IMR-90 (cell line): ENCODE measurements at regions not wholly inside any gene's neighbourhood (a gene's known extent, or its start where the extent isn't known, plus 50 kb on each side); places are given as distances from the start of the nearest gene placed in this dataset.

Experiments
- ATAC-seq: fragments of 200-7000 bp; cut with Tn5 transposase; 2 replicates; pipeline ENCODE4 v1.9.1; 2020; ENCODE audit warnings: low read depth, mild to moderate bottlenecking, moderate library complexity
- BruUV-seq: library from RNA; stranded (reverse); fragments of 400-500 nt; replicated peaks from 2 replicates; lab custom pipeline; 2021; lab: Mats Ljungman, UMichigan
- CTCF ChIA-PET: fragments of 300-600 bp; formaldehyde crosslinking; extraction: SDS; loops from one replicate; lab custom pipeline; 2021; ENCODE audit warnings: antibody characterized with exemption; lab: Yijun Ruan, JAX
- POLR2A ChIA-PET: fragments of 300-600 bp; sonication (Branson Sonifier 250); formaldehyde crosslinking; loops from one replicate; lab custom pipeline; 2022; ENCODE audit warnings: antibody characterized with exemption; ENCODE audit not compliant: unreplicated experiment; lab: Charles Lee
- DNase-seq: peaks from one replicate; pipeline ENCODE4 v3.0.0; 2013
- H2AFZ ChIP-seq: replicated peaks from 2 replicates; pipeline ENCODE3; 2013; ENCODE audit warnings: low read length, mild to moderate bottlenecking; ENCODE audit not compliant: poor library complexity
- H2AK5ac ChIP-seq: 2 replicates; pipeline ENCODE4 v1.6.1; 2013; ENCODE audit warnings: low read depth, low read length, inconsistent platforms
- H2AK9ac ChIP-seq: replicated peaks from 2 replicates; pipeline ENCODE3; 2013; ENCODE audit warnings: mild to moderate bottlenecking, low read depth, low read length, moderate library complexity; ENCODE audit not compliant: poor library complexity
- H2BK120ac ChIP-seq: 2 replicates; pipeline ENCODE4 v1.6.1; 2013; ENCODE audit warnings: low read depth, low read length, inconsistent platforms
- H2BK15ac ChIP-seq: 3 replicates; pipeline ENCODE4 v1.6.1; 2013; ENCODE audit warnings: low read depth, low read length, inconsistent platforms
- H2BK20ac ChIP-seq: 2 replicates; pipeline ENCODE4 v1.6.1; 2013; ENCODE audit warnings: low read depth, mild to moderate bottlenecking, inconsistent platforms, low read length, moderate library complexity
- H2BK5ac ChIP-seq: 2 replicates; pipeline ENCODE4 v1.6.1; 2013; ENCODE audit warnings: mild to moderate bottlenecking, low read depth, low read length, inconsistent platforms; ENCODE audit not compliant: poor library complexity, severe bottlenecking
- H3K14ac ChIP-seq: replicated peaks from 2 replicates; pipeline ENCODE4 v1.6.1; 2013; ENCODE audit warnings: low read depth, low read length, inconsistent platforms
- H3K18ac ChIP-seq: 2 replicates; pipeline ENCODE4 v1.6.1; 2013; ENCODE audit warnings: low read depth, low read length, control low read depth
- H3K23ac ChIP-seq: 2 replicates; pipeline ENCODE4 v1.6.1; 2013; ENCODE audit warnings: low read depth, low read length, inconsistent platforms
- H3K27ac ChIP-seq: 2 replicates; pipeline ENCODE4 v1.5.1; 2013; ENCODE audit warnings: mild to moderate bottlenecking, control low read depth, low read length; ENCODE audit not compliant: insufficient read depth
- H3K27me3 ChIP-seq: 2 replicates; pipeline ENCODE4 v1.6.1; 2013; ENCODE audit warnings: low read length; ENCODE audit not compliant: control insufficient read depth, insufficient read depth
- H3K36me3 ChIP-seq: 2 replicates; pipeline ENCODE4 v1.6.1; 2013; ENCODE audit warnings: low read length, mixed read lengths; ENCODE audit not compliant: control insufficient read depth, insufficient read depth
- H3K4ac ChIP-seq: 2 replicates; pipeline ENCODE4 v1.6.1; 2013; ENCODE audit warnings: low read depth, low read length, inconsistent platforms
- H3K4me1 ChIP-seq: 2 replicates; pipeline ENCODE4 v1.6.1; 2013; ENCODE audit warnings: low read length, mixed read lengths; ENCODE audit not compliant: control insufficient read depth, insufficient read depth
- H3K4me2 ChIP-seq: 2 replicates; pipeline ENCODE4 v1.6.1; 2013; ENCODE audit warnings: low read depth, mild to moderate bottlenecking, control low read depth, low read length, moderate library complexity
- H3K4me3 ChIP-seq: 2 replicates; pipeline ENCODE4 v1.5.1; 2013; ENCODE audit warnings: low read depth, mild to moderate bottlenecking, control low read depth, low read length, moderate library complexity; ENCODE audit not compliant: insufficient read depth
- H3K56ac ChIP-seq: 2 replicates; pipeline ENCODE4 v1.6.1; 2013; ENCODE audit warnings: low read length, inconsistent platforms; ENCODE audit not compliant: insufficient read depth; ENCODE audit errors: extremely low read depth
- H3K79me1 ChIP-seq, 2 experiments: 2 replicates each; pipeline ENCODE4 v1.6.1; 2013; ENCODE audit warnings: low read length in 2 of 2, inconsistent platforms in 1 of 2, low read depth in 1 of 2
- H3K9ac ChIP-seq: 2 replicates; pipeline ENCODE4 v1.6.1; 2013; ENCODE audit warnings: low read depth, low read length, control low read depth
- H3K9me1 ChIP-seq: 2 replicates; pipeline ENCODE4 v1.6.1; 2013; ENCODE audit warnings: low read length, inconsistent platforms; ENCODE audit not compliant: insufficient read depth
- H3K9me3 ChIP-seq: 2 replicates; pipeline ENCODE4 v1.6.1; 2013; ENCODE audit warnings: low read length; ENCODE audit not compliant: control insufficient read depth, insufficient read depth
- H4K20me1 ChIP-seq: 2 replicates; pipeline ENCODE4 v1.6.1; 2013; ENCODE audit warnings: low read length, inconsistent platforms; ENCODE audit not compliant: insufficient read depth
- H4K5ac ChIP-seq: 2 replicates; pipeline ENCODE4 v1.6.1; 2013; ENCODE audit warnings: mild to moderate bottlenecking, low read depth, low read length, control low read depth
- H4K8ac ChIP-seq, 2 experiments: 2 replicates each; pipeline ENCODE4 v1.6.1; 2013; ENCODE audit warnings: low read depth in 2 of 2, low read length in 2 of 2, control low read depth in 1 of 2, inconsistent platforms in 1 of 2
- H4K91ac ChIP-seq: 2 replicates; pipeline ENCODE4 v1.6.1; 2013; ENCODE audit warnings: low read depth, low read length, inconsistent platforms; ENCODE audit not compliant: insufficient read depth
- BHLHE40 ChIP-seq: fragments of 150-350 bp; IDR thresholded peaks from 2 replicates; pipeline ENCODE4 v1.6.1; 2016; ENCODE audit warnings: mild to moderate bottlenecking, low read depth, low read length
- CEBPB ChIP-seq: IDR thresholded peaks from 2 replicates; pipeline ENCODE4 v1.6.1; 2012; ENCODE audit warnings: low read depth, low read length, improper control_type of control experiment
- CHD1 ChIP-seq: IDR thresholded peaks from 2 replicates; pipeline ENCODE4 v1.6.1; 2012; ENCODE audit warnings: low read depth, low read length, improper control_type of control experiment
- CTCF ChIP-seq: conservative IDR thresholded peaks from 2 replicates; pipeline ENCODE4 v1.5.1; 2012; ENCODE audit warnings: mild to moderate bottlenecking, low read depth, low read length, improper control_type of control experiment
- ELK1 ChIP-seq: fragments of 150-350 bp; IDR thresholded peaks from 2 replicates; pipeline ENCODE4 v1.6.1; 2016; ENCODE audit warnings: low read depth, mild to moderate bottlenecking, low read length, moderate library complexity, borderline replicate concordance
- FOS ChIP-seq: fragments of 150-350 bp; IDR thresholded peaks from 2 replicates; pipeline ENCODE4 v1.6.1; 2016; ENCODE audit warnings: low read depth, low read length
- MAFK ChIP-seq: IDR thresholded peaks from 2 replicates; pipeline ENCODE4 v1.6.1; 2012; ENCODE audit warnings: low read depth, low read length, improper control_type of control experiment
- MAZ ChIP-seq: IDR thresholded peaks from 2 replicates; pipeline ENCODE4 v1.6.1; 2012; ENCODE audit warnings: low read depth, mild to moderate bottlenecking, low read length, improper control_type of control experiment, moderate library complexity, borderline replicate concordance
- MXI1 ChIP-seq: IDR thresholded peaks from 2 replicates; pipeline ENCODE4 v1.6.1; 2012; ENCODE audit warnings: low read depth, mild to moderate bottlenecking, low read length, moderate library complexity, borderline replicate concordance
- NFE2L2 ChIP-seq: fragments of 150-350 bp; IDR thresholded peaks from 2 replicates; pipeline ENCODE4 v1.6.1; 2016; ENCODE audit warnings: low read depth, mild to moderate bottlenecking, low read length
- POLR2A ChIP-seq: IDR thresholded peaks from 2 replicates; pipeline ENCODE4 v1.6.1; 2012; ENCODE audit warnings: mild to moderate bottlenecking, low read depth, low read length
- RAD21 ChIP-seq: IDR thresholded peaks from 2 replicates; pipeline ENCODE4 v1.6.1; 2012; ENCODE audit warnings: low read length, improper control_type of control experiment
- RCOR1 ChIP-seq: IDR thresholded peaks from 2 replicates; pipeline ENCODE4 v1.6.1; 2012; ENCODE audit warnings: mild to moderate bottlenecking, low read length, improper control_type of control experiment; ENCODE audit not compliant: insufficient replicate concordance
- RFX5 ChIP-seq: IDR thresholded peaks from 2 replicates; pipeline ENCODE4 v1.8.0; 2012; ENCODE audit warnings: low read depth, mild to moderate bottlenecking, low read length, moderate library complexity
- SMC3 ChIP-seq: fragments of 150-350 bp; IDR thresholded peaks from 2 replicates; pipeline ENCODE4 v1.6.1; 2016; ENCODE audit warnings: low read depth, mild to moderate bottlenecking, antibody characterized with exemption, low read length, moderate library complexity
- USF2 ChIP-seq: fragments of 150-350 bp; IDR thresholded peaks from 2 replicates; pipeline ENCODE4 v1.6.1; 2017; ENCODE audit warnings: mild to moderate bottlenecking, antibody characterized with exemption, low read length, low read depth
- WGBS, 2 experiments: methylation state at CpG; one replicate each; pipeline versions ENCODE4 v1.1.5 to v1.1.7; 2013; ENCODE audit warnings: missing lambda C conversion rate in 2 of 2; ENCODE audit not compliant: insufficient read length in 1 of 2; ENCODE audit errors: extremely low coverage in 2 of 2; 5-methylcytosine and 5-hydroxymethylcytosine counted together
- dilution Hi-C: fragments of 300-500 bp; cut with HindIII; formaldehyde crosslinking; loops from one replicate; pipeline ENCODE4 v1.14.3; 2018; ENCODE audit warnings: low sequenced_read_pairs; ENCODE audit not compliant: unreplicated experiment
- in situ Hi-C: fragments of 300-500 bp; cut with MboI; formaldehyde crosslinking; loops from 3 replicates; pipeline ENCODE4 v1.14.3; 2019; ENCODE audit warnings: low sequenced_read_pairs, inconsistent platforms, mixed read lengths
- intact Hi-C: fragments of 100-400 bp; cut with micrococcal nuclease; formaldehyde crosslinking; loops from 2 replicates; pipeline ENCODE4 v1.10.0; 2022

DNA sequence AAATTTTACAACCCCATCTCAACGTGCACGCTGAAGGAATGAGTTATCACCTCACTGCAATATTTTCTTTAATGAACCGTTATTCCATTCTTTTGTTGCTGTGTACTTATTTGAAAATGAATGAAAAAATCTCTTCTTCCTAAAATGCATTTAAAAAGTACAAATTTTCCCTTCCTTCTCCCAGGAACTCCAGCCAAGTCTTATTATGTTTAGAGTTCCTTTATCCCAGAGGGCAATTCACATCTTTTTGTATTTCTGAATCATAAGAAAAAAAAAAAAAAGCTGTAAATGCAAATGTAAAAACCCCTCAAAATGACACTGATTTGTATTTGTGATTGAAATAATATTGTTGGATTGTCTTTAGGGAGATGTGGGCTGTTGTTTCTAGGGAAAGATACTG lies 2194.3 kb upstream of the CELF4 start:
- Histone ChIP-seq H3K27ac (no peak overlapping the region), H3K18ac (no peak overlapping the region), H2AK5ac (no peak overlapping the region), H3K36me3 (no peaks in the 10 kb centered on the region), H2BK5ac (no peak overlapping the region), H4K8ac (no peak overlapping the region), H3K9me1 (no peaks in the 10 kb centered on the region), H3K14ac (no peak overlapping the region), H3K9ac (no peak overlapping the region), H3K4me3 (no peak overlapping the region), H4K20me1 (no peaks in the 10 kb centered on the region), H2AFZ (no peak overlapping the region), H2AK9ac (no peak overlapping the region), H3K9me3 (no peaks in the 10 kb centered on the region), H3K4ac (no peak overlapping the region), H3K27me3 (no peaks in the 10 kb centered on the region), H3K23ac (no peak overlapping the region), H3K4me2 (no peak overlapping the region), H4K91ac (no peak overlapping the region), H2BK120ac (no peak overlapping the region), H3K56ac (no peak overlapping the region), H4K5ac (no peak overlapping the region), H3K79me1 (no peaks in the 10 kb centered on the region; a peak in 1 of 4 replicates), H2BK20ac (no peak overlapping the region), H2BK15ac (no peak overlapping the region), H3K4me1 (no peaks in the 10 kb centered on the region)
- intact Hi-C loops (no loop called here), dilution Hi-C loops (no loop called here), in situ Hi-C loops (no loop called here)
- BruUV-seq = no TSS peak
- TF ChIP-seq MXI1 = no peak
- TF ChIP-seq SMC3 = no peak
- no peak for TF ChIP-seq ELK1
- TF ChIP-seq RAD21 = no peak
- no peak for TF ChIP-seq NFE2L2
- no peak for TF ChIP-seq RCOR1
- no peak for TF ChIP-seq CEBPB
- TF ChIP-seq FOS = no peak
- TF ChIP-seq MAZ = no peak
- no peak for TF ChIP-seq CTCF
- TF ChIP-seq BHLHE40 = no peak
- TF ChIP-seq USF2 = no peak
- TF ChIP-seq RFX5 = no peak
- no peak for TF ChIP-seq CHD1
- no peak for TF ChIP-seq MAFK
- no peak for TF ChIP-seq POLR2A
- DNase-seq = no peak
- ATAC-seq = no peak
- ChIA-PET CTCF (interaction anchor here (0.6 to 1.0 kb wide), 2 partner anchors 8 to 134 kb away, joined by 3 read pairs; no protein-coding TSS in a partner anchor), POLR2A (no interaction called here)
- no CpG with 5 or more reads among the region's 3 CpGs for WGBS, 2 experiments
